Osteoblast (primary cell): ENCODE measurements at regions not wholly inside any gene's neighbourhood (a gene's known extent, or its start where the extent isn't known, plus 50 kb on each side); places are given as distances from the start of the nearest gene placed in this dataset.

Source experiments
- DNase-seq: peaks from one replicate; pipeline ENCODE4 v3.0.0; 2011; ENCODE audit warnings: low spot score, mixed read lengths; ENCODE audit not compliant: insufficient read length; ENCODE audit errors: missing footprints
- H2AFZ ChIP-seq: 2 replicates; pipeline ENCODE4 v1.6.0; 2011; ENCODE audit warnings: mild to moderate bottlenecking, low read length
- H3K27ac ChIP-seq: 2 replicates; pipeline ENCODE4 v1.5.1; 2011; ENCODE audit warnings: mild to moderate bottlenecking, low read depth, low read length, moderate library complexity
- H3K27me3 ChIP-seq: 2 replicates; pipeline ENCODE4 v1.6.0; 2012; ENCODE audit warnings: mild to moderate bottlenecking, control low read depth, inconsistent platforms, low read length, moderate library complexity; ENCODE audit not compliant: insufficient read depth
- H3K36me3 ChIP-seq: 2 replicates; pipeline ENCODE4 v1.5.1; 2011; ENCODE audit warnings: mild to moderate bottlenecking, low read length, control low read depth, moderate library complexity; ENCODE audit not compliant: insufficient read depth
- H3K4me1 ChIP-seq: 2 replicates; pipeline ENCODE4 v1.5.1; 2011; ENCODE audit warnings: mild to moderate bottlenecking, low read length, control low read depth, moderate library complexity; ENCODE audit not compliant: insufficient read depth
- H3K4me2 ChIP-seq: 2 replicates; pipeline ENCODE4 v1.6.0; 2011; ENCODE audit warnings: mild to moderate bottlenecking, low read length; ENCODE audit not compliant: insufficient read depth
- H3K4me3 ChIP-seq: fragments of 200-600 bp; sonication (generic); 3 replicates; pipeline ENCODE4 v1.5.1; 2012; ENCODE audit warnings: mild to moderate bottlenecking, low read length, inconsistent platforms; ENCODE audit not compliant: insufficient read depth
- H3K79me2 ChIP-seq: 2 replicates; pipeline ENCODE4 v1.6.0; 2012; ENCODE audit warnings: mild to moderate bottlenecking, low read length, control low read depth, inconsistent platforms; ENCODE audit not compliant: insufficient read depth
- H3K9me3 ChIP-seq: 2 replicates; pipeline ENCODE4 v1.5.1; 2011; ENCODE audit warnings: low read depth, low read length, control low read depth
- H4K20me1 ChIP-seq: 2 replicates; pipeline ENCODE4 v1.6.0; 2012; ENCODE audit warnings: mild to moderate bottlenecking, low read length, control low read depth; ENCODE audit not compliant: insufficient read depth
- TF ChIP-seq, protein P1 (sequence below): IDR thresholded peaks from 2 replicates; pipeline ENCODE4 v1.5.1; 2011; ENCODE audit warnings: mild to moderate bottlenecking, low read depth, low read length, moderate library complexity; ENCODE audit errors: extremely low read depth

DNA sequence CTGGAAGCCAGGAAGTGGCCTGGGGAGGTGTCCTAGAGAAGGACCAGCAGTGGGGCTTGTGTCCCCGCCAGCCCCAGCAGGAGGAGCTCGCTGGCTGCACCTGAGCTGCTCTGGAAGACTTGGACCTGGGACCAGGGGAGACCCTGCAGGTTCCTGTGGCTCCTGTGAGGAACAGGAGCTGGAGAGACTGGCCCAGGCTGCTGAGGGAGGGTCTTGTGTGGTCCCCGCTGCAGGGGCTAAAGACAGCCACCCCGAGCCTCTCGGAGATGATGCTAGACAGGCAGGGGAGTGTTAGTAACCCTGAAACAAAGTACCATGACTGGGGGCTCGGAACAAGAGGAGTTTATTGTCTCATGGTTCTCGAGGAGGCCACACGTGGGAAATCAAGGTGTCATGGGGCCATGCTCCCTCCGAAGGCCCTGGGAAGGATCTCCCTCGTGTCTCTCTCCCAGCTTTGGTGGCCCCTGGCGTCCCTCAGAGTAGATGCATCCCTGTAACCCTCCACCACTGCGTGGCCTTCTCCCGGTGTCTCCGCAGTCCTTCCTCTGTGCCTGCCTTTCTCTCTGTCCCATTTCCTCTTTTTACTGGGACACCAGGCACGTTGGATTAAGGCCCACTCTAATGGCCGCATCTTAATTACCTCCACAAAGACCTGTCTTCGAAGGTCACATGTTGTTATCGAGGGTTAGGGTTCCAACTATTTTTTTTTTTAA is 348.4 kb downstream of the GLRX3 start:
- H3K4me2 ChIP-seq, result no peak overlapping the region
- no peaks in the 10 kb centered on the region for H3K9me3 ChIP-seq
- H3K36me3 ChIP-seq, result no peaks in the 10 kb centered on the region
- H3K79me2 ChIP-seq, result no peaks in the 10 kb centered on the region
- no peaks in the 10 kb centered on the region for H3K27me3 ChIP-seq
- peak; percentile 56 for DNase-seq
- TF ChIP-seq, protein P1, sequence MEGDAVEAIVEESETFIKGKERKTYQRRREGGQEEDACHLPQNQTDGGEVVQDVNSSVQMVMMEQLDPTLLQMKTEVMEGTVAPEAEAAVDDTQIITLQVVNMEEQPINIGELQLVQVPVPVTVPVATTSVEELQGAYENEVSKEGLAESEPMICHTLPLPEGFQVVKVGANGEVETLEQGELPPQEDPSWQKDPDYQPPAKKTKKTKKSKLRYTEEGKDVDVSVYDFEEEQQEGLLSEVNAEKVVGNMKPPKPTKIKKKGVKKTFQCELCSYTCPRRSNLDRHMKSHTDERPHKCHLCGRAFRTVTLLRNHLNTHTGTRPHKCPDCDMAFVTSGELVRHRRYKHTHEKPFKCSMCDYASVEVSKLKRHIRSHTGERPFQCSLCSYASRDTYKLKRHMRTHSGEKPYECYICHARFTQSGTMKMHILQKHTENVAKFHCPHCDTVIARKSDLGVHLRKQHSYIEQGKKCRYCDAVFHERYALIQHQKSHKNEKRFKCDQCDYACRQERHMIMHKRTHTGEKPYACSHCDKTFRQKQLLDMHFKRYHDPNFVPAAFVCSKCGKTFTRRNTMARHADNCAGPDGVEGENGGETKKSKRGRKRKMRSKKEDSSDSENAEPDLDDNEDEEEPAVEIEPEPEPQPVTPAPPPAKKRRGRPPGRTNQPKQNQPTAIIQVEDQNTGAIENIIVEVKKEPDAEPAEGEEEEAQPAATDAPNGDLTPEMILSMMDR, result no peak
- no peak overlapping the region for H3K27ac ChIP-seq
- H4K20me1 ChIP-seq, result no peaks in the 10 kb centered on the region
- H3K4me1 ChIP-seq, result no peaks in the 10 kb centered on the region
- H3K4me3 ChIP-seq, result no peak overlapping the region
- H2AFZ ChIP-seq, result no peak overlapping the region

DNA sequence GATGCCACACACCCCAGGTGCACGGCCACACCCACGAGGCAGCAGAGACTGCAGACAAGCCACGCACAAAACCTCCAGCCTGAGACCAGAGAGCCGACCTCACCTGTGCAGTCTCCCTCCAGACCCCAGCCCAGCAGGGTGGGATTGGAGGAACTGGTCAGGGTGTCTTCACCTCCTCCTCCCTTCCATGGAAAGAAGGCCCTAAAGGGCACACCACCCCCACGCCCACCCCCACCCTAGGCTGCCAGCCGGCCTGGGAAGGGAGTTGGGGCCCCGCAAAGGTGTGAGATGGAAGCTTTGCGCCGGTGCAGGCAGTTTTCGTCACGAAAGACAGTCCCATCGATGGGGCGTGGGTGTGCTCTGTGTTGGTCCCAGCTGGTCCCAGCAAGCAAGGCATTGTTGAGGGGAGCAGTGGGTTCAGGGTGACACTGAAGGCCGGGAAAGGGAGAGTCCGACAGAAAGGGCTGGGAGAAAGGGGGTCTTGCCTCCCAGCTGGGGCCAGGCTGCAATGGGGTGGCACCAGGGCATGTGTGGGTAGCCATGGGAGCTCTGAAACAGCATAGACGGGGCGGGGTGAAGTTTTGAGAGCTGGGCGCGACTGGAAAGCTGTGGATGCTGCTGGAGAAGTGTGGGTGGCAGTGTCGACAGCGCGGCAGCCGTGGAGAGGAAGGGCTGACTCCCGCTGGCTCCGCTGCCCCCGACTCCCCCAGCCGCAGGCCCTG is 349.2 kb downstream of the GLRX3 start:
- Histone ChIP-seq H3K4me3 (no peak overlapping the region), H3K27me3 (no peaks in the 10 kb centered on the region), H3K79me2 (no peaks in the 10 kb centered on the region), H3K36me3 (no peaks in the 10 kb centered on the region), H3K27ac (no peak overlapping the region), H2AFZ (no peak overlapping the region), H3K4me1 (no peaks in the 10 kb centered on the region), H4K20me1 (no peaks in the 10 kb centered on the region), H3K9me3 (no peaks in the 10 kb centered on the region), H3K4me2 (no peak overlapping the region)
- DNase-seq, result peak; percentile 60
- TF ChIP-seq, protein P1, result no peak

DNA sequence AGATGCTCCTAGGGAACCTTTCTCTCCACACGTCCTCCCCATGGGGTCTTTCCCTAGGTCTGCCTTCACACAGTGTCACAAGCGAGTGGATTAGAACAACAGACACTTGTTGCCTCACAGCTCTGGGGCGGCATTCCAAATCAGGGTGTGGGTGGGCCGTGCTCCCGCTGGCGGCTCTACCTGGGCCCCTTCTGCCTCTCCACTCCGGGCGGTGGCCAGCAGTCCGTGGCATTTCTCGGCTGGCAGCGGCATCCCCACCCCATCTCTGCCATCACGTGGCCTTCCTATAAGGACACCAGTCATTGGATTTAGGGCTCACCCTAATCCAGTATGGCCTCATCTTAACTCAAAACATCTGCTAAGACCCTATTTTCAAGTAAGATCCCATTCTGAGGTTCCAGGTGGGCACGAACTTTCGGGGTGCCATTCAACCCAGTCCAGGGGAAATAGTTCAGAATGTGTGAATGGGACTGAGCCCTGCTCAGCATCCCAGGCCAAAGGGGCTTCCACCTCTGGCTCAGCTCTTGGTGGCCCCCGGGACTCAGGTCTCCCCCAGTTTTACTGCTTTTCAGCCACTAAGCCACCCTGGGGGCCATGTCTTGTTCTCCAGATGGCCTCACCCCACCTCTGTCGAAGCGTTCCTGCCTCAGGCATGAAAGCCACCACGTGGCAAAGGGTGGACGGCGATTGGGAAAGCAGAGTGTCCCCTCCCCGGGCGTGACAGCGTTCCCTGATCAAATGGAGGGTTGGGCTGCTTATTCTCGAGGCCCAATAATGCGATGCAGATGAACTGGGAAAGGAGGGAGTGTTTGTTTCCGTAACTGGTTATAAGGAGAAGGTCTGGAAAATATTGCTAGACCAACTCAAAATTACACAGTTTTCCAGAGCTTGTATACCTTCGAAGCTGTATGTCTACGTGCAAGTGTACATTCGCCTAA is 350.0 kb downstream of the GLRX3 start:
- H3K4me2 ChIP-seq, result no peak overlapping the region
- H3K4me3 ChIP-seq, result no peak overlapping the region
- H3K9me3 ChIP-seq, result no peaks in the 10 kb centered on the region

More for the DNA sequence above, 350.0 kb downstream of the GLRX3 start:
- Histone ChIP-seq H3K4me1 (no peaks in the 10 kb centered on the region), H2AFZ (no peak overlapping the region), H3K27ac (no peak overlapping the region), H3K36me3 (no peaks in the 10 kb centered on the region), H4K20me1 (no peaks in the 10 kb centered on the region), H3K27me3 (no peaks in the 10 kb centered on the region), H3K79me2 (no peaks in the 10 kb centered on the region)
- peak; percentile 22 for DNase-seq
- TF ChIP-seq, protein P1, result no peak
